H1 (cell line): ENCODE measurements at regions not wholly inside any gene's neighbourhood (a gene's known extent, or its start where the extent isn't known, plus 50 kb on each side); places are given as distances from the start of the nearest gene placed in this dataset.
A peak's percentile ranks its signal among the peaks of the same experiment; 100 is the strongest.

Source experiments
- CTCF ChIA-PET: fragments of 300-600 bp; sonication (Branson Sonifier 250); formaldehyde crosslinking; loops from one replicate; lab custom pipeline; 2021; ENCODE audit not compliant: partially characterized antibody; lab: Charles Lee
- POLR2A ChIA-PET: fragments of 300-600 bp; sonication (Branson Sonifier 250); formaldehyde crosslinking; loops from one replicate; lab custom pipeline; 2021; ENCODE audit warnings: inconsistent platforms; ENCODE audit not compliant: partially characterized antibody; lab: Charles Lee
- DNase-seq, 2 experiments: peaks; one replicate each; pipeline versions ENCODE4 v3.0.0 to v3.0.0-alpha.2; 2010 to 2022; ENCODE audit warnings: low spot score in 2 of 2, low read depth in 1 of 2, mixed read lengths in 1 of 2
- FAIRE-seq: peaks from 2 replicates; lab custom pipeline; 2011; peaks lifted over from hg19 to GRCh38; lab: Jason Lieb, UNC
- H2AFZ ChIP-seq: 2 replicates; pipeline ENCODE4 v1.8.1; 2012; ENCODE audit warnings: low read length, inconsistent platforms
- H2AK5ac ChIP-seq: 2 replicates; pipeline ENCODE4 v1.6.1; 2013; ENCODE audit warnings: low read depth, low read length
- H2BK120ac ChIP-seq: replicated peaks from 2 replicates; pipeline ENCODE3; 2013; ENCODE audit warnings: low read depth, low read length, inconsistent platforms
- H2BK12ac ChIP-seq: 2 replicates; pipeline ENCODE4 v1.6.1; 2013; ENCODE audit warnings: low read depth, low read length
- H2BK15ac ChIP-seq: 2 replicates; pipeline ENCODE4 v1.6.1; 2013; ENCODE audit warnings: low read length
- H2BK20ac ChIP-seq: 2 replicates; pipeline ENCODE4 v1.6.1; 2013; ENCODE audit warnings: low read length
- H2BK5ac ChIP-seq: 2 replicates; pipeline ENCODE4 v1.6.1; 2013; ENCODE audit warnings: low read depth, low read length
- H3K14ac ChIP-seq: 2 replicates; pipeline ENCODE4 v1.6.1; 2013; ENCODE audit warnings: inconsistent platforms; ENCODE audit not compliant: insufficient read length
- H3K18ac ChIP-seq: 2 replicates; pipeline ENCODE4 v1.6.1; 2013; ENCODE audit warnings: low read length; ENCODE audit errors: extremely low read depth
- H3K23ac ChIP-seq: 2 replicates; pipeline ENCODE4 v1.6.1; 2013; ENCODE audit warnings: inconsistent platforms; ENCODE audit not compliant: insufficient read length
- H3K23me2 ChIP-seq: 2 replicates; pipeline ENCODE4 v1.6.1; 2013; ENCODE audit warnings: low read depth, low read length
- H3K27ac ChIP-seq: 2 replicates; pipeline ENCODE4 v1.6.1; 2011; ENCODE audit warnings: low read depth, low read length, inconsistent platforms
- H3K27me3 ChIP-seq, 4 experiments: replicated peaks in 1 of 4; 1 replicate in 1 of 4; 2 replicates in 3 of 4; pipeline versions ENCODE4 v1.6.1 to v1.8.1; 2011 to 2013; ENCODE audit warnings: low read length in 3 of 4, mild to moderate bottlenecking in 3 of 4, inconsistent platforms in 2 of 4, mixed read lengths in 2 of 4, moderate library complexity in 1 of 4; ENCODE audit not compliant: control insufficient read depth in 3 of 4, insufficient read depth in 3 of 4; ENCODE audit errors: extremely low read depth in 1 of 4
- H3K36me3 ChIP-seq, 4 experiments: 2 replicates each; pipeline versions ENCODE4 v1.6.1 to v1.8.1; 2011 to 2013; ENCODE audit warnings: mild to moderate bottlenecking in 4 of 4, low read length in 3 of 4, moderate library complexity in 2 of 4, control low read depth in 1 of 4, inconsistent platforms in 1 of 4; ENCODE audit not compliant: insufficient read depth in 4 of 4, control insufficient read depth in 2 of 4
- H3K4ac ChIP-seq: replicated peaks from 2 replicates; pipeline ENCODE3; 2013; ENCODE audit warnings: low read length, low read depth, mixed read lengths, inconsistent platforms; ENCODE audit not compliant: insufficient read length
- H3K4me1 ChIP-seq, 4 experiments: replicated peaks in 1 of 4; 1 replicate in 1 of 4; 2 replicates in 3 of 4; pipeline versions ENCODE4 v1.6.1 to v1.8.1; 2011 to 2013; ENCODE audit warnings: low read length in 3 of 4, inconsistent platforms in 2 of 4, mixed read lengths in 1 of 4; ENCODE audit not compliant: insufficient read depth in 4 of 4, control insufficient read depth in 3 of 4
- H3K4me2 ChIP-seq, 2 experiments: 2 replicates each; pipeline versions ENCODE4 v1.6.1 to v1.8.1; 2011 to 2013; ENCODE audit warnings: low read depth in 2 of 2, low read length in 2 of 2, control low read depth in 1 of 2, inconsistent platforms in 1 of 2, mild to moderate bottlenecking in 1 of 2; ENCODE audit not compliant: insufficient read depth in 1 of 2
- H3K4me3 ChIP-seq, 4 experiments: fragments of 200-600, 300-600 bp in 1 of 4; sonication (generic), shearing (Covaris generic), sonication (Bioruptor Twin) in 1 of 4; 2 replicates each; pipeline versions ENCODE4 v1.5.1 to v1.8.1; 2011 to 2016; ENCODE audit warnings: low read length in 4 of 4, low read depth in 3 of 4, control low read depth in 2 of 4, inconsistent platforms in 2 of 4, mild to moderate bottlenecking in 2 of 4, mixed read lengths in 1 of 4, moderate library complexity in 1 of 4; ENCODE audit not compliant: insufficient read depth in 2 of 4; ENCODE audit errors: extremely low read depth in 1 of 4
- H3K56ac ChIP-seq: replicated peaks from 2 replicates; pipeline ENCODE3; 2013; ENCODE audit warnings: low read depth, mild to moderate bottlenecking, mixed read lengths, low read length, inconsistent platforms; ENCODE audit not compliant: insufficient read length
- H3K79me1 ChIP-seq: 2 replicates; pipeline ENCODE4 v1.6.1; 2013; ENCODE audit warnings: low read depth, low read length, control low read depth
- H3K79me2 ChIP-seq, 2 experiments: 2 replicates each; pipeline versions ENCODE4 v1.6.1 to v1.8.1; 2012 to 2013; ENCODE audit warnings: low read length in 2 of 2, mild to moderate bottlenecking in 2 of 2, inconsistent platforms in 1 of 2; ENCODE audit not compliant: insufficient read depth in 2 of 2, control insufficient read depth in 1 of 2
- H3K9ac ChIP-seq, 4 experiments: replicated peaks in 1 of 4; 1 replicate in 1 of 4; 2 replicates in 3 of 4; pipeline versions ENCODE4 v1.6.1 to v1.8.1; 2011 to 2013; ENCODE audit warnings: low read depth in 3 of 4, low read length in 3 of 4, control low read depth in 2 of 4, mild to moderate bottlenecking in 2 of 4, moderate library complexity in 2 of 4, inconsistent platforms in 1 of 4; ENCODE audit errors: extremely low read depth in 1 of 4
- H3K9me3 ChIP-seq, 2 experiments: 2 replicates each; pipeline versions ENCODE4 v1.6.1 to v1.8.1; 2012 to 2013; ENCODE audit warnings: mild to moderate bottlenecking in 2 of 2, moderate library complexity in 2 of 2, control low read depth in 1 of 2, inconsistent platforms in 1 of 2, low read depth in 1 of 2, low read length in 1 of 2, mixed read lengths in 1 of 2; ENCODE audit not compliant: insufficient read depth in 2 of 2
- H4K20me1 ChIP-seq, 2 experiments: replicated peaks in 1 of 2; 2 replicates each; pipeline versions ENCODE3 to v1.8.1; 2011 to 2013; ENCODE audit warnings: inconsistent platforms in 2 of 2, low read length in 2 of 2, mild to moderate bottlenecking in 1 of 2; ENCODE audit not compliant: insufficient read depth in 2 of 2, control insufficient read depth in 1 of 2
- H4K5ac ChIP-seq: 2 replicates; pipeline ENCODE4 v1.6.1; 2013; ENCODE audit warnings: low read length, low read depth, mixed read lengths, inconsistent platforms; ENCODE audit not compliant: insufficient read length
- H4K8ac ChIP-seq: 2 replicates; pipeline ENCODE4 v1.8.0; 2013; ENCODE audit warnings: mild to moderate bottlenecking, moderate library complexity, low read length, inconsistent platforms; ENCODE audit not compliant: insufficient read depth; ENCODE audit errors: extremely low read depth
- H4K91ac ChIP-seq: replicated peaks from 2 replicates; pipeline ENCODE3; 2013; ENCODE audit warnings: low read length, mixed read lengths, inconsistent platforms; ENCODE audit not compliant: insufficient read length
- BACH1 ChIP-seq: IDR thresholded peaks from 2 replicates; pipeline ENCODE4 v1.6.1; 2012; ENCODE audit warnings: low read length, improper control_type of control experiment
- BRCA1 ChIP-seq: IDR thresholded peaks from 2 replicates; pipeline ENCODE4 v1.6.1; 2012; ENCODE audit warnings: low read depth, low read length, improper control_type of control experiment
- CBX8 ChIP-seq: fragments of 300-800, 300-1000 bp; sonication (generic); IDR thresholded peaks from 2 replicates; pipeline ENCODE4 v1.7.1; 2016; ENCODE audit warnings: low read depth, low read length, borderline replicate concordance
- EZH2 ChIP-seq: fragments of 200-600 bp; sonication (generic); IDR thresholded peaks from 2 replicates; pipeline ENCODE4 v1.7.1; 2012; ENCODE audit warnings: low read depth, mild to moderate bottlenecking, moderate library complexity, low read length, inconsistent platforms; ENCODE audit not compliant: severe bottlenecking
- KDM4A ChIP-seq: IDR thresholded peaks from one replicate; pipeline ENCODE4 v1.7.1; 2012; ENCODE audit warnings: low read depth, mild to moderate bottlenecking, moderate library complexity, low read length, inconsistent platforms; ENCODE audit not compliant: severe bottlenecking
- RFX5 ChIP-seq: IDR thresholded peaks from 2 replicates; pipeline ENCODE4 v1.6.1; 2011; ENCODE audit warnings: low read depth, low read length, improper control_type of control experiment, borderline replicate concordance
- RXRA ChIP-seq: IDR thresholded peaks from 2 replicates; pipeline ENCODE4 v1.6.1; 2011; ENCODE audit warnings: low read depth, mild to moderate bottlenecking, low read length, moderate library complexity; ENCODE audit not compliant: insufficient read depth
- SAP30 ChIP-seq: fragments of 300-600 bp; sonication (generic); IDR thresholded peaks from 2 replicates; pipeline ENCODE4 v1.7.1; 2012; ENCODE audit warnings: low read length, moderate library complexity, mild to moderate bottlenecking, inconsistent platforms; ENCODE audit not compliant: insufficient read depth, insufficient replicate concordance
- SIRT6 ChIP-seq: IDR thresholded peaks from one replicate; pipeline ENCODE4 v1.7.1; 2012; ENCODE audit warnings: low read length, inconsistent platforms
- SP1 ChIP-seq: IDR thresholded peaks from 2 replicates; pipeline ENCODE4 v1.6.1; 2011; ENCODE audit warnings: low read depth, low read length
- SP2 ChIP-seq: IDR thresholded peaks from 2 replicates; pipeline ENCODE4 v1.6.1; 2012; ENCODE audit warnings: mild to moderate bottlenecking, low read length, inconsistent platforms
- SP4 ChIP-seq: IDR thresholded peaks from 2 replicates; pipeline ENCODE4 v1.6.1; 2012; ENCODE audit warnings: low read length, inconsistent platforms
- YY1 ChIP-seq: IDR thresholded peaks from 2 replicates; pipeline ENCODE4 v1.6.1; 2011; ENCODE audit warnings: low read depth, mild to moderate bottlenecking, low read length
- ZNF274 ChIP-seq: IDR thresholded peaks from 2 replicates; pipeline ENCODE4 v1.7.0; 2012; ENCODE audit warnings: low read length, borderline replicate concordance; ENCODE audit errors: extremely low read depth
- WGBS, 2 experiments: shearing (Covaris generic) in 1 of 2; methylation state at CpG; one replicate each; pipeline versions ENCODE4 v1.1.6 to v1.1.7; 2013 to 2015; ENCODE audit warnings: low lambda C conversion rate in 2 of 2, mixed read lengths in 2 of 2, inconsistent platforms in 1 of 2, low coverage in 1 of 2, missing lambda C conversion rate in 1 of 2; ENCODE audit not compliant: insufficient replicate concordance in 2 of 2, insufficient coverage in 1 of 2, insufficient read length in 1 of 2; ENCODE audit errors: extremely low coverage in 1 of 2, missing lambda C conversion rate in 1 of 2; 5-methylcytosine and 5-hydroxymethylcytosine counted together
- TF ChIP-seq, protein P1 (sequence below): IDR thresholded peaks from 2 replicates; pipeline ENCODE4 v1.6.1; 2012; ENCODE audit warnings: inconsistent platforms

DNA sequence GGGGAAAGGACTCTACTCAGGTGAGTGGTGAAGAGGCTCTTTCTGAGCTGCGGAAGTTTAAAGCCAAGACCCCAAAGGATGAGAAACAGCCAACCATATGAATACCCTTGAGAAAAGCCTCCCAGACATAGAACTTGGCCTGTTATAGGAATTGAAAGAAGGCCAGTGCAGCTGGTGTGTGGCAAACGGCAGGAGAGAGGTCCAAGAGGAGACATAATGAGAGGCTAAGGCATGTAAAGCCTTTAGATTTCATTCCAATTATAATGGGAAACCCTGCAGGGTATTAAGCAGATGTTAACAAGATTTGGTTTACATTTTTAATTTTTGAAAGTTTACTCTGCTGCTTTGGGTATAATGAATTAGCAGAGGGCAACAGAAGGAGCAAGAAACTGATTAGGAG lies 552.1 kb upstream of the FBXO33 start:
- Histone ChIP-seq H3K4me3 (no peak overlapping the region), H3K9me3 (no peaks in the 10 kb centered on the region), H2BK15ac (no peak overlapping the region), H3K23ac (no peak overlapping the region), H3K4me2 (no peak overlapping the region), H3K23me2 (no peaks in the 10 kb centered on the region), H2AK5ac (no peak overlapping the region), H4K20me1 (no peaks in the 10 kb centered on the region), H2BK12ac (no peak overlapping the region), H2BK5ac (no peak overlapping the region), H4K5ac (no peak overlapping the region), H3K18ac (no peak overlapping the region), H4K8ac (no peak overlapping the region), H3K14ac (peak overlapping the region; percentile 88), H3K4ac (no peak overlapping the region), H3K27ac (no peak overlapping the region), H3K79me1 (no peaks in the 10 kb centered on the region), H3K9ac (no peak overlapping the region), H3K56ac (no peak overlapping the region), H3K4me1 (no peaks in the 10 kb centered on the region), H2BK20ac (no peak overlapping the region), H2BK120ac (no peak overlapping the region), H3K79me2 (no peaks in the 10 kb centered on the region), H3K36me3 (no peaks in the 10 kb centered on the region), H2AFZ (no peak overlapping the region), H3K27me3 (no peaks in the 10 kb centered on the region), H4K91ac (no peak overlapping the region)
- POLR2A ChIA-PET: no interaction called here
- CTCF ChIA-PET: interaction anchor here (0.8 kb wide), 1 partner anchor 269 kb away, joined by 3 read pairs; no protein-coding TSS in a partner anchor
- TF ChIP-seq SP4 (no peak), BACH1 (no peak), ZNF274 (no peak), SP2 (no peak), YY1 (no peak), BRCA1 (no peak), SP1 (no peak), EZH2 (no peak), RFX5 (no peak), SAP30 (no peak), CBX8 (no peak), SIRT6 (no peak), RXRA (no peak), KDM4A (no peak)
- TF ChIP-seq, protein P1, sequence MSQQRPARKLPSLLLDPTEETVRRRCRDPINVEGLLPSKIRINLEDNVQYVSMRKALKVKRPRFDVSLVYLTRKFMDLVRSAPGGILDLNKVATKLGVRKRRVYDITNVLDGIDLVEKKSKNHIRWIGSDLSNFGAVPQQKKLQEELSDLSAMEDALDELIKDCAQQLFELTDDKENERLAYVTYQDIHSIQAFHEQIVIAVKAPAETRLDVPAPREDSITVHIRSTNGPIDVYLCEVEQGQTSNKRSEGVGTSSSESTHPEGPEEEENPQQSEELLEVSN: no peak
- no peak for FAIRE-seq
- WGBS, 2 experiments: 67% methylated on average over 2 of the region's 2 CpGs; no CpG with 5 or more reads in 1 of the 2 experiments
- DNase-seq: no peak
